ENCODE measurements at regions not wholly inside any gene's neighbourhood (a gene's known extent, or its start where the extent isn't known, plus 50 kb on each side); places are given as distances from the start of the nearest gene placed in this dataset.

GRCh38 chr2:173502296-173502695, 147.6 kb downstream of the CDCA7 start:
- Histone ChIP-seq H3K36me3 (no peaks in the 10 kb centered on the region), H3K27ac (no peak overlapping the region), H3K4me3 (no peak overlapping the region), H3K9me3 (peaks cover 0 to 10% of the 10 kb centered on the region in 2 donors), H3K27me3 (no peaks in the 10 kb centered on the region), H3K4me1 (no peaks in the 10 kb centered on the region)
- no peak for DNase-seq
- intact Hi-C loops (cut with DNase I; ENCODE audit: low total_unique reads), result no loop called here
- 81 to 90% methylated on average over 4 to 6 of the region's 6 CpGs for WGBS, 2 donors (ENCODE audit: low coverage in 1 of 2)
- no peak for TF ChIP-seq EP300 (IDR thresholded peaks at IDR 0.05; ENCODE audit: low read depth)
- no peak for TF ChIP-seq CTCF (IDR thresholded peaks at IDR 0.05)
- TF ChIP-seq POLR2A (IDR thresholded peaks at IDR 0.05), result no peak
- no peak for TF ChIP-seq POLR2AphosphoS5 (IDR thresholded peaks at IDR 0.05)
- in situ Hi-C loops (cut with MboI; ENCODE audit: low pct_ligation_motif_present in 1 of 4, low pct_unique_long_range_greater_than_20kb in 1 of 4, low sequenced_read_pairs in 3 of 4), result no loop called here

- TF ChIP-seq EP300 (IDR thresholded peaks at IDR 0.05; ENCODE audit: low read depth) (no peak), POLR2A (IDR thresholded peaks at IDR 0.05) (no peak), POLR2AphosphoS5 (IDR thresholded peaks at IDR 0.05) (peak in 1 of 3 donors; percentile 46), CTCF (IDR thresholded peaks at IDR 0.05) (no peak)
- Histone ChIP-seq H3K4me1 (peaks cover 0 to 4% (median 0%) of the 10 kb centered on the region in 4 donors), H3K27ac (no peak overlapping the region), H3K4me3 (no peak overlapping the region), H3K27me3 (no peaks in the 10 kb centered on the region), H3K9me3 (no peaks in the 10 kb centered on the region), H3K36me3 (no peaks in the 10 kb centered on the region)
- DNase-seq, result no peak
- WGBS, 2 donors (ENCODE audit: low coverage in 1 of 2), result 34 to 39% methylated on average over 3 of the region's 3 CpGs
- in situ Hi-C loops (cut with MboI; ENCODE audit: low pct_ligation_motif_present in 1 of 4, low pct_unique_long_range_greater_than_20kb in 1 of 4, low sequenced_read_pairs in 3 of 4) (no loop called here), intact Hi-C loops (cut with DNase I; ENCODE audit: low total_unique reads) (no loop called here)
Observed at GRCh38 chr2:173511357-173511756, 156.7 kb downstream of the CDCA7 start.

- in situ Hi-C loops (cut with MboI; ENCODE audit: low pct_ligation_motif_present in 1 of 4, low pct_unique_long_range_greater_than_20kb in 1 of 4, low sequenced_read_pairs in 3 of 4), result no loop called here
- whole genome bisulfite sequencing, 2 donors (ENCODE audit: low coverage in 1 of 2), result 96% methylated on average over 1 of the region's 1 CpG; no CpG with 5 or more reads in 1 of the 2 donors
- Histone ChIP-seq H3K4me3 (no peak overlapping the region), H3K4me1 (peaks cover 0 to 4% (median 0%) of the 10 kb centered on the region in 4 donors), H3K27me3 (no peaks in the 10 kb centered on the region), H3K27ac (no peak overlapping the region), H3K9me3 (no peaks in the 10 kb centered on the region), H3K36me3 (no peaks in the 10 kb centered on the region)
- intact Hi-C loops (cut with DNase I; ENCODE audit: low total_unique reads), result no loop called here
- TF ChIP-seq EP300 (IDR thresholded peaks at IDR 0.05; ENCODE audit: low read depth) (no peak), POLR2AphosphoS5 (IDR thresholded peaks at IDR 0.05) (no peak), POLR2A (IDR thresholded peaks at IDR 0.05) (no peak), CTCF (IDR thresholded peaks at IDR 0.05) (no peak)
- DNase-seq, result no peak
Observed at GRCh38 chr2:173511942-173512341, 157.3 kb downstream of the CDCA7 start.

- Histone ChIP-seq H3K36me3 (no peaks in the 10 kb centered on the region), H3K27ac (no peak overlapping the region), H3K27me3 (no peaks in the 10 kb centered on the region), H3K4me1 (peaks cover 0 to 4% (median 0%) of the 10 kb centered on the region in 4 donors), H3K9me3 (peaks cover 0 to 4% of the 10 kb centered on the region in 2 donors), H3K4me3 (no peak overlapping the region)
- WGBS, 2 donors (ENCODE audit: low coverage in 1 of 2), result 82 to 83% methylated on average over 3 to 8 of the region's 8 CpGs
- TF ChIP-seq CTCF (IDR thresholded peaks at IDR 0.05) (no peak), EP300 (IDR thresholded peaks at IDR 0.05; ENCODE audit: low read depth) (no peak), POLR2AphosphoS5 (IDR thresholded peaks at IDR 0.05) (no peak), POLR2A (IDR thresholded peaks at IDR 0.05) (no peak)
- no peak for DNase-seq
- intact Hi-C loops (cut with DNase I; ENCODE audit: low total_unique reads) (no loop called here), in situ Hi-C loops (cut with MboI; ENCODE audit: low pct_ligation_motif_present in 1 of 4, low pct_unique_long_range_greater_than_20kb in 1 of 4, low sequenced_read_pairs in 3 of 4) (no loop called here)
Observed at GRCh38 chr2:173513107-173513727, 158.5 kb downstream of the CDCA7 start.

Data from transverse colon (tissue), 4 donors.